H1 (cell line): ENCODE measurements at regions not wholly inside any gene's neighbourhood (a gene's known extent, or its start where the extent isn't known, plus 50 kb on each side); places are given as distances from the start of the nearest gene placed in this dataset.

Experiments
- CTCF ChIA-PET: fragments of 300-600 bp; sonication (Branson Sonifier 250); formaldehyde crosslinking; loops from one replicate; lab custom pipeline; 2021; ENCODE audit not compliant: partially characterized antibody; lab: Charles Lee
- POLR2A ChIA-PET: fragments of 300-600 bp; sonication (Branson Sonifier 250); formaldehyde crosslinking; loops from one replicate; lab custom pipeline; 2021; ENCODE audit warnings: inconsistent platforms; ENCODE audit not compliant: partially characterized antibody; lab: Charles Lee
- DNase-seq, 2 experiments: peaks; one replicate each; pipeline versions ENCODE4 v3.0.0 to v3.0.0-alpha.2; 2010 to 2022; ENCODE audit warnings: low spot score in 2 of 2, low read depth in 1 of 2, mixed read lengths in 1 of 2
- FAIRE-seq: peaks from 2 replicates; lab custom pipeline; 2011; peaks lifted over from hg19 to GRCh38; lab: Jason Lieb, UNC
- H2AFZ ChIP-seq: 2 replicates; pipeline ENCODE4 v1.8.1; 2012; ENCODE audit warnings: low read length, inconsistent platforms
- H2AK5ac ChIP-seq: 2 replicates; pipeline ENCODE4 v1.6.1; 2013; ENCODE audit warnings: low read depth, low read length
- H2BK120ac ChIP-seq: replicated peaks from 2 replicates; pipeline ENCODE3; 2013; ENCODE audit warnings: low read depth, low read length, inconsistent platforms
- H2BK12ac ChIP-seq: 2 replicates; pipeline ENCODE4 v1.6.1; 2013; ENCODE audit warnings: low read depth, low read length
- H2BK15ac ChIP-seq: 2 replicates; pipeline ENCODE4 v1.6.1; 2013; ENCODE audit warnings: low read length
- H2BK20ac ChIP-seq: 2 replicates; pipeline ENCODE4 v1.6.1; 2013; ENCODE audit warnings: low read length
- H2BK5ac ChIP-seq: 2 replicates; pipeline ENCODE4 v1.6.1; 2013; ENCODE audit warnings: low read depth, low read length
- H3K14ac ChIP-seq: 2 replicates; pipeline ENCODE4 v1.6.1; 2013; ENCODE audit warnings: inconsistent platforms; ENCODE audit not compliant: insufficient read length
- H3K18ac ChIP-seq: 2 replicates; pipeline ENCODE4 v1.6.1; 2013; ENCODE audit warnings: low read length; ENCODE audit errors: extremely low read depth
- H3K23ac ChIP-seq: 2 replicates; pipeline ENCODE4 v1.6.1; 2013; ENCODE audit warnings: inconsistent platforms; ENCODE audit not compliant: insufficient read length
- H3K23me2 ChIP-seq: 2 replicates; pipeline ENCODE4 v1.6.1; 2013; ENCODE audit warnings: low read depth, low read length
- H3K27ac ChIP-seq: 2 replicates; pipeline ENCODE4 v1.6.1; 2011; ENCODE audit warnings: low read depth, low read length, inconsistent platforms
- H3K27me3 ChIP-seq, 4 experiments: replicated peaks in 1 of 4; 1 replicate in 1 of 4; 2 replicates in 3 of 4; pipeline versions ENCODE4 v1.6.1 to v1.8.1; 2011 to 2013; ENCODE audit warnings: low read length in 3 of 4, mild to moderate bottlenecking in 3 of 4, inconsistent platforms in 2 of 4, mixed read lengths in 2 of 4, moderate library complexity in 1 of 4; ENCODE audit not compliant: control insufficient read depth in 3 of 4, insufficient read depth in 3 of 4; ENCODE audit errors: extremely low read depth in 1 of 4
- H3K36me3 ChIP-seq, 4 experiments: 2 replicates each; pipeline versions ENCODE4 v1.6.1 to v1.8.1; 2011 to 2013; ENCODE audit warnings: mild to moderate bottlenecking in 4 of 4, low read length in 3 of 4, moderate library complexity in 2 of 4, control low read depth in 1 of 4, inconsistent platforms in 1 of 4; ENCODE audit not compliant: insufficient read depth in 4 of 4, control insufficient read depth in 2 of 4
- H3K4ac ChIP-seq: replicated peaks from 2 replicates; pipeline ENCODE3; 2013; ENCODE audit warnings: low read length, low read depth, mixed read lengths, inconsistent platforms; ENCODE audit not compliant: insufficient read length
- H3K4me1 ChIP-seq, 4 experiments: replicated peaks in 1 of 4; 1 replicate in 1 of 4; 2 replicates in 3 of 4; pipeline versions ENCODE4 v1.6.1 to v1.8.1; 2011 to 2013; ENCODE audit warnings: low read length in 3 of 4, inconsistent platforms in 2 of 4, mixed read lengths in 1 of 4; ENCODE audit not compliant: insufficient read depth in 4 of 4, control insufficient read depth in 3 of 4
- H3K4me2 ChIP-seq, 2 experiments: 2 replicates each; pipeline versions ENCODE4 v1.6.1 to v1.8.1; 2011 to 2013; ENCODE audit warnings: low read depth in 2 of 2, low read length in 2 of 2, control low read depth in 1 of 2, inconsistent platforms in 1 of 2, mild to moderate bottlenecking in 1 of 2; ENCODE audit not compliant: insufficient read depth in 1 of 2
- H3K4me3 ChIP-seq, 4 experiments: fragments of 200-600, 300-600 bp in 1 of 4; sonication (generic), shearing (Covaris generic), sonication (Bioruptor Twin) in 1 of 4; 2 replicates each; pipeline versions ENCODE4 v1.5.1 to v1.8.1; 2011 to 2016; ENCODE audit warnings: low read length in 4 of 4, low read depth in 3 of 4, control low read depth in 2 of 4, inconsistent platforms in 2 of 4, mild to moderate bottlenecking in 2 of 4, mixed read lengths in 1 of 4, moderate library complexity in 1 of 4; ENCODE audit not compliant: insufficient read depth in 2 of 4; ENCODE audit errors: extremely low read depth in 1 of 4
- H3K56ac ChIP-seq: replicated peaks from 2 replicates; pipeline ENCODE3; 2013; ENCODE audit warnings: low read depth, mild to moderate bottlenecking, mixed read lengths, low read length, inconsistent platforms; ENCODE audit not compliant: insufficient read length
- H3K79me1 ChIP-seq: 2 replicates; pipeline ENCODE4 v1.6.1; 2013; ENCODE audit warnings: low read depth, low read length, control low read depth
- H3K79me2 ChIP-seq, 2 experiments: 2 replicates each; pipeline versions ENCODE4 v1.6.1 to v1.8.1; 2012 to 2013; ENCODE audit warnings: low read length in 2 of 2, mild to moderate bottlenecking in 2 of 2, inconsistent platforms in 1 of 2; ENCODE audit not compliant: insufficient read depth in 2 of 2, control insufficient read depth in 1 of 2
- H3K9ac ChIP-seq, 4 experiments: replicated peaks in 1 of 4; 1 replicate in 1 of 4; 2 replicates in 3 of 4; pipeline versions ENCODE4 v1.6.1 to v1.8.1; 2011 to 2013; ENCODE audit warnings: low read depth in 3 of 4, low read length in 3 of 4, control low read depth in 2 of 4, mild to moderate bottlenecking in 2 of 4, moderate library complexity in 2 of 4, inconsistent platforms in 1 of 4; ENCODE audit errors: extremely low read depth in 1 of 4
- H3K9me3 ChIP-seq, 2 experiments: 2 replicates each; pipeline versions ENCODE4 v1.6.1 to v1.8.1; 2012 to 2013; ENCODE audit warnings: mild to moderate bottlenecking in 2 of 2, moderate library complexity in 2 of 2, control low read depth in 1 of 2, inconsistent platforms in 1 of 2, low read depth in 1 of 2, low read length in 1 of 2, mixed read lengths in 1 of 2; ENCODE audit not compliant: insufficient read depth in 2 of 2
- H4K20me1 ChIP-seq, 2 experiments: replicated peaks in 1 of 2; 2 replicates each; pipeline versions ENCODE3 to v1.8.1; 2011 to 2013; ENCODE audit warnings: inconsistent platforms in 2 of 2, low read length in 2 of 2, mild to moderate bottlenecking in 1 of 2; ENCODE audit not compliant: insufficient read depth in 2 of 2, control insufficient read depth in 1 of 2
- H4K5ac ChIP-seq: 2 replicates; pipeline ENCODE4 v1.6.1; 2013; ENCODE audit warnings: low read length, low read depth, mixed read lengths, inconsistent platforms; ENCODE audit not compliant: insufficient read length
- H4K8ac ChIP-seq: 2 replicates; pipeline ENCODE4 v1.8.0; 2013; ENCODE audit warnings: mild to moderate bottlenecking, moderate library complexity, low read length, inconsistent platforms; ENCODE audit not compliant: insufficient read depth; ENCODE audit errors: extremely low read depth
- H4K91ac ChIP-seq: replicated peaks from 2 replicates; pipeline ENCODE3; 2013; ENCODE audit warnings: low read length, mixed read lengths, inconsistent platforms; ENCODE audit not compliant: insufficient read length
- BCL11A ChIP-seq, 2 experiments: IDR thresholded peaks; one replicate each; pipeline ENCODE4 v1.6.1; 2011; ENCODE audit warnings: low read depth in 2 of 2, low read length in 2 of 2, mild to moderate bottlenecking in 2 of 2
- CBX8 ChIP-seq: fragments of 300-800, 300-1000 bp; sonication (generic); IDR thresholded peaks from 2 replicates; pipeline ENCODE4 v1.7.1; 2016; ENCODE audit warnings: low read depth, low read length, borderline replicate concordance
- CTCF ChIP-seq, 3 experiments: IDR thresholded peaks; 1 replicate in 2 of 3; 2 replicates in 1 of 3; pipeline versions ENCODE4 v1.5.1 to v1.6.1; 2011; ENCODE audit warnings: low read length in 3 of 3, mild to moderate bottlenecking in 3 of 3, inconsistent platforms in 2 of 3, low read depth in 1 of 3, moderate library complexity in 1 of 3; ENCODE audit not compliant: insufficient read depth in 1 of 3; ENCODE audit errors: control extremely low read depth in 1 of 3
- FOSL1 ChIP-seq: IDR thresholded peaks from 2 replicates; pipeline ENCODE4 v1.6.1; 2011; ENCODE audit warnings: mild to moderate bottlenecking, low read depth, low read length, moderate library complexity; ENCODE audit not compliant: insufficient read depth
- GABPA ChIP-seq: IDR thresholded peaks from 2 replicates; pipeline ENCODE4 v1.6.1; 2011; ENCODE audit warnings: mild to moderate bottlenecking, low read length, moderate library complexity, borderline replicate concordance; ENCODE audit not compliant: insufficient read depth
- HDAC2 ChIP-seq, 2 experiments: fragments of 300-600 bp in 1 of 2; sonication (generic) in 1 of 2; IDR thresholded peaks; 2 replicates each; pipeline ENCODE4 v1.6.1; 2011 to 2012; ENCODE audit warnings: low read depth in 2 of 2, low read length in 2 of 2, mild to moderate bottlenecking in 2 of 2, moderate library complexity in 2 of 2, borderline replicate concordance in 1 of 2, inconsistent platforms in 1 of 2
- NANOG ChIP-seq: IDR thresholded peaks from 2 replicates; pipeline ENCODE4 v1.6.1; 2011; ENCODE audit warnings: low read length, low read depth, mild to moderate bottlenecking, inconsistent platforms; ENCODE audit not compliant: insufficient read depth, poor library complexity, severe bottlenecking
- RAD21 ChIP-seq, 2 experiments: IDR thresholded peaks in 1 of 2; conservative IDR thresholded peaks in 1 of 2; 2 replicates each; pipeline ENCODE4 v1.6.1; 2011; ENCODE audit warnings: low read depth in 2 of 2, low read length in 2 of 2, improper control_type of control experiment in 1 of 2, inconsistent platforms in 1 of 2, mild to moderate bottlenecking in 1 of 2, moderate library complexity in 1 of 2
- RXRA ChIP-seq: IDR thresholded peaks from 2 replicates; pipeline ENCODE4 v1.6.1; 2011; ENCODE audit warnings: low read depth, mild to moderate bottlenecking, low read length, moderate library complexity; ENCODE audit not compliant: insufficient read depth
- SIX5 ChIP-seq: IDR thresholded peaks from 2 replicates; pipeline ENCODE4 v1.6.1; 2011; ENCODE audit warnings: mild to moderate bottlenecking, low read depth, low read length
- WGBS, 2 experiments: shearing (Covaris generic) in 1 of 2; methylation state at CpG; one replicate each; pipeline versions ENCODE4 v1.1.6 to v1.1.7; 2013 to 2015; ENCODE audit warnings: low lambda C conversion rate in 2 of 2, mixed read lengths in 2 of 2, inconsistent platforms in 1 of 2, low coverage in 1 of 2, missing lambda C conversion rate in 1 of 2; ENCODE audit not compliant: insufficient replicate concordance in 2 of 2, insufficient coverage in 1 of 2, insufficient read length in 1 of 2; ENCODE audit errors: extremely low coverage in 1 of 2, missing lambda C conversion rate in 1 of 2; 5-methylcytosine and 5-hydroxymethylcytosine counted together

- H2BK20ac ChIP-seq: no peak overlapping the region
- no peak overlapping the region for H3K9ac ChIP-seq
- FAIRE-seq (no peak), DNase-seq (no peak)
- H3K4me3 ChIP-seq: no peak overlapping the region
- CTCF ChIA-PET: interaction anchor here (1.4 kb wide), 1 partner anchor 213 kb away, joined by 3 read pairs; no protein-coding TSS in a partner anchor
- no peak overlapping the region for H4K5ac ChIP-seq
- no peak overlapping the region for H3K4ac ChIP-seq
- no peak overlapping the region for H4K91ac ChIP-seq
- H4K8ac ChIP-seq: no peak overlapping the region
- no peaks in the 10 kb centered on the region for H4K20me1 ChIP-seq
- no peaks in the 10 kb centered on the region for H3K79me2 ChIP-seq
- no peak overlapping the region for H2BK12ac ChIP-seq
- H3K56ac ChIP-seq: no peak overlapping the region
- H3K23me2 ChIP-seq: no peaks in the 10 kb centered on the region
- H2BK120ac ChIP-seq: no peak overlapping the region
- H3K79me1 ChIP-seq: no peaks in the 10 kb centered on the region
- H3K36me3 ChIP-seq: no peaks in the 10 kb centered on the region
- no peak overlapping the region for H2AFZ ChIP-seq
- H3K4me2 ChIP-seq: no peak overlapping the region
- no peak overlapping the region for H2BK5ac ChIP-seq
- no peak overlapping the region for H3K27ac ChIP-seq
- no peaks in the 10 kb centered on the region for H3K9me3 ChIP-seq
- H3K18ac ChIP-seq: no peak overlapping the region
- 93% methylated on average over 8 of the region's 8 CpGs; no CpG with 5 or more reads in 1 of the 2 experiments for WGBS, 2 experiments
- H3K23ac ChIP-seq: no peak overlapping the region
- no peak overlapping the region for H3K14ac ChIP-seq
- H3K4me1 ChIP-seq: no peaks in the 10 kb centered on the region; a peak in 1 of 7 replicates
- POLR2A ChIA-PET: no interaction called here
- no peak overlapping the region for H2BK15ac ChIP-seq
- H2AK5ac ChIP-seq: no peak overlapping the region
- H3K27me3 ChIP-seq: no peaks in the 10 kb centered on the region
- TF ChIP-seq GABPA (no peak), FOSL1 (no peak), BCL11A (IDR thresholded peaks at IDR 0.05; ENCODE audit: low read depth in 2 of 2, low read length in 2 of 2) (no peak), RXRA (no peak), RAD21 (IDR thresholded peaks at IDR 0.05 in 1 of 2, conservative IDR thresholded peaks at IDR 0.05 in 1 of 2; ENCODE audit: low read depth in 2 of 2, low read length in 2 of 2) (no peak), NANOG (no peak), HDAC2 (IDR thresholded peaks at IDR 0.05; ENCODE audit: borderline replicate concordance in 1 of 2, low read depth in 2 of 2, low read length in 2 of 2) (no peak), CBX8 (no peak), SIX5 (no peak), CTCF (IDR thresholded peaks at IDR 0.05; ENCODE audit: control extremely low read depth in 1 of 3, insufficient read depth in 1 of 3, low read depth in 1 of 3, low read length in 3 of 3) (no peak)
Observed at GRCh38 chr18:73766910-73767515, 380.6 kb downstream of the FBXO15 start.
